H1 (cell line): ENCODE measurements at regions not wholly inside any gene's neighbourhood (a gene's known extent, or its start where the extent isn't known, plus 50 kb on each side); places are given as distances from the start of the nearest gene placed in this dataset.

Experiments
- CTCF ChIA-PET: fragments of 300-600 bp; sonication (Branson Sonifier 250); formaldehyde crosslinking; loops from one replicate; lab custom pipeline; 2021; ENCODE audit not compliant: partially characterized antibody; lab: Charles Lee
- POLR2A ChIA-PET: fragments of 300-600 bp; sonication (Branson Sonifier 250); formaldehyde crosslinking; loops from one replicate; lab custom pipeline; 2021; ENCODE audit warnings: inconsistent platforms; ENCODE audit not compliant: partially characterized antibody; lab: Charles Lee
- DNase-seq, 2 experiments: peaks; one replicate each; pipeline versions ENCODE4 v3.0.0 to v3.0.0-alpha.2; 2010 to 2022; ENCODE audit warnings: low spot score in 2 of 2, low read depth in 1 of 2, mixed read lengths in 1 of 2
- FAIRE-seq: peaks from 2 replicates; lab custom pipeline; 2011; peaks lifted over from hg19 to GRCh38; lab: Jason Lieb, UNC
- H2AFZ ChIP-seq: 2 replicates; pipeline ENCODE4 v1.8.1; 2012; ENCODE audit warnings: low read length, inconsistent platforms
- H2AK5ac ChIP-seq: 2 replicates; pipeline ENCODE4 v1.6.1; 2013; ENCODE audit warnings: low read depth, low read length
- H2BK120ac ChIP-seq: replicated peaks from 2 replicates; pipeline ENCODE3; 2013; ENCODE audit warnings: low read depth, low read length, inconsistent platforms
- H2BK12ac ChIP-seq: 2 replicates; pipeline ENCODE4 v1.6.1; 2013; ENCODE audit warnings: low read depth, low read length
- H2BK15ac ChIP-seq: 2 replicates; pipeline ENCODE4 v1.6.1; 2013; ENCODE audit warnings: low read length
- H2BK20ac ChIP-seq: 2 replicates; pipeline ENCODE4 v1.6.1; 2013; ENCODE audit warnings: low read length
- H2BK5ac ChIP-seq: 2 replicates; pipeline ENCODE4 v1.6.1; 2013; ENCODE audit warnings: low read depth, low read length
- H3K14ac ChIP-seq: 2 replicates; pipeline ENCODE4 v1.6.1; 2013; ENCODE audit warnings: inconsistent platforms; ENCODE audit not compliant: insufficient read length
- H3K18ac ChIP-seq: 2 replicates; pipeline ENCODE4 v1.6.1; 2013; ENCODE audit warnings: low read length; ENCODE audit errors: extremely low read depth
- H3K23ac ChIP-seq: 2 replicates; pipeline ENCODE4 v1.6.1; 2013; ENCODE audit warnings: inconsistent platforms; ENCODE audit not compliant: insufficient read length
- H3K23me2 ChIP-seq: 2 replicates; pipeline ENCODE4 v1.6.1; 2013; ENCODE audit warnings: low read depth, low read length
- H3K27ac ChIP-seq: 2 replicates; pipeline ENCODE4 v1.6.1; 2011; ENCODE audit warnings: low read depth, low read length, inconsistent platforms
- H3K27me3 ChIP-seq, 4 experiments: replicated peaks in 1 of 4; 1 replicate in 1 of 4; 2 replicates in 3 of 4; pipeline versions ENCODE4 v1.6.1 to v1.8.1; 2011 to 2013; ENCODE audit warnings: low read length in 3 of 4, mild to moderate bottlenecking in 3 of 4, inconsistent platforms in 2 of 4, mixed read lengths in 2 of 4, moderate library complexity in 1 of 4; ENCODE audit not compliant: control insufficient read depth in 3 of 4, insufficient read depth in 3 of 4; ENCODE audit errors: extremely low read depth in 1 of 4
- H3K36me3 ChIP-seq, 4 experiments: 2 replicates each; pipeline versions ENCODE4 v1.6.1 to v1.8.1; 2011 to 2013; ENCODE audit warnings: mild to moderate bottlenecking in 4 of 4, low read length in 3 of 4, moderate library complexity in 2 of 4, control low read depth in 1 of 4, inconsistent platforms in 1 of 4; ENCODE audit not compliant: insufficient read depth in 4 of 4, control insufficient read depth in 2 of 4
- H3K4ac ChIP-seq: replicated peaks from 2 replicates; pipeline ENCODE3; 2013; ENCODE audit warnings: low read length, low read depth, mixed read lengths, inconsistent platforms; ENCODE audit not compliant: insufficient read length
- H3K4me1 ChIP-seq, 4 experiments: replicated peaks in 1 of 4; 1 replicate in 1 of 4; 2 replicates in 3 of 4; pipeline versions ENCODE4 v1.6.1 to v1.8.1; 2011 to 2013; ENCODE audit warnings: low read length in 3 of 4, inconsistent platforms in 2 of 4, mixed read lengths in 1 of 4; ENCODE audit not compliant: insufficient read depth in 4 of 4, control insufficient read depth in 3 of 4
- H3K4me2 ChIP-seq, 2 experiments: 2 replicates each; pipeline versions ENCODE4 v1.6.1 to v1.8.1; 2011 to 2013; ENCODE audit warnings: low read depth in 2 of 2, low read length in 2 of 2, control low read depth in 1 of 2, inconsistent platforms in 1 of 2, mild to moderate bottlenecking in 1 of 2; ENCODE audit not compliant: insufficient read depth in 1 of 2
- H3K4me3 ChIP-seq, 4 experiments: fragments of 200-600, 300-600 bp in 1 of 4; sonication (generic), shearing (Covaris generic), sonication (Bioruptor Twin) in 1 of 4; 2 replicates each; pipeline versions ENCODE4 v1.5.1 to v1.8.1; 2011 to 2016; ENCODE audit warnings: low read length in 4 of 4, low read depth in 3 of 4, control low read depth in 2 of 4, inconsistent platforms in 2 of 4, mild to moderate bottlenecking in 2 of 4, mixed read lengths in 1 of 4, moderate library complexity in 1 of 4; ENCODE audit not compliant: insufficient read depth in 2 of 4; ENCODE audit errors: extremely low read depth in 1 of 4
- H3K56ac ChIP-seq: replicated peaks from 2 replicates; pipeline ENCODE3; 2013; ENCODE audit warnings: low read depth, mild to moderate bottlenecking, mixed read lengths, low read length, inconsistent platforms; ENCODE audit not compliant: insufficient read length
- H3K79me1 ChIP-seq: 2 replicates; pipeline ENCODE4 v1.6.1; 2013; ENCODE audit warnings: low read depth, low read length, control low read depth
- H3K79me2 ChIP-seq, 2 experiments: 2 replicates each; pipeline versions ENCODE4 v1.6.1 to v1.8.1; 2012 to 2013; ENCODE audit warnings: low read length in 2 of 2, mild to moderate bottlenecking in 2 of 2, inconsistent platforms in 1 of 2; ENCODE audit not compliant: insufficient read depth in 2 of 2, control insufficient read depth in 1 of 2
- H3K9ac ChIP-seq, 4 experiments: replicated peaks in 1 of 4; 1 replicate in 1 of 4; 2 replicates in 3 of 4; pipeline versions ENCODE4 v1.6.1 to v1.8.1; 2011 to 2013; ENCODE audit warnings: low read depth in 3 of 4, low read length in 3 of 4, control low read depth in 2 of 4, mild to moderate bottlenecking in 2 of 4, moderate library complexity in 2 of 4, inconsistent platforms in 1 of 4; ENCODE audit errors: extremely low read depth in 1 of 4
- H3K9me3 ChIP-seq, 2 experiments: 2 replicates each; pipeline versions ENCODE4 v1.6.1 to v1.8.1; 2012 to 2013; ENCODE audit warnings: mild to moderate bottlenecking in 2 of 2, moderate library complexity in 2 of 2, control low read depth in 1 of 2, inconsistent platforms in 1 of 2, low read depth in 1 of 2, low read length in 1 of 2, mixed read lengths in 1 of 2; ENCODE audit not compliant: insufficient read depth in 2 of 2
- H4K20me1 ChIP-seq, 2 experiments: replicated peaks in 1 of 2; 2 replicates each; pipeline versions ENCODE3 to v1.8.1; 2011 to 2013; ENCODE audit warnings: inconsistent platforms in 2 of 2, low read length in 2 of 2, mild to moderate bottlenecking in 1 of 2; ENCODE audit not compliant: insufficient read depth in 2 of 2, control insufficient read depth in 1 of 2
- H4K5ac ChIP-seq: 2 replicates; pipeline ENCODE4 v1.6.1; 2013; ENCODE audit warnings: low read length, low read depth, mixed read lengths, inconsistent platforms; ENCODE audit not compliant: insufficient read length
- H4K8ac ChIP-seq: 2 replicates; pipeline ENCODE4 v1.8.0; 2013; ENCODE audit warnings: mild to moderate bottlenecking, moderate library complexity, low read length, inconsistent platforms; ENCODE audit not compliant: insufficient read depth; ENCODE audit errors: extremely low read depth
- H4K91ac ChIP-seq: replicated peaks from 2 replicates; pipeline ENCODE3; 2013; ENCODE audit warnings: low read length, mixed read lengths, inconsistent platforms; ENCODE audit not compliant: insufficient read length
- ATF3 ChIP-seq: IDR thresholded peaks from 2 replicates; pipeline ENCODE4 v1.6.1; 2011; ENCODE audit warnings: low read depth, mild to moderate bottlenecking, low read length; ENCODE audit not compliant: insufficient read depth
- BCL11A ChIP-seq, 2 experiments: IDR thresholded peaks; one replicate each; pipeline ENCODE4 v1.6.1; 2011; ENCODE audit warnings: low read depth in 2 of 2, low read length in 2 of 2, mild to moderate bottlenecking in 2 of 2
- CTBP2 ChIP-seq: IDR thresholded peaks from 2 replicates; pipeline ENCODE4 v1.7.0; 2011; ENCODE audit warnings: borderline replicate concordance, mild to moderate bottlenecking, moderate library complexity, mixed read lengths, low read length; ENCODE audit not compliant: insufficient read depth, insufficient read length
- EZH2 ChIP-seq: fragments of 200-600 bp; sonication (generic); IDR thresholded peaks from 2 replicates; pipeline ENCODE4 v1.7.1; 2012; ENCODE audit warnings: low read depth, mild to moderate bottlenecking, moderate library complexity, low read length, inconsistent platforms; ENCODE audit not compliant: severe bottlenecking
- HDAC6 ChIP-seq: IDR thresholded peaks from one replicate; pipeline ENCODE4 v1.7.1; 2012; ENCODE audit warnings: low read depth, mild to moderate bottlenecking, inconsistent platforms, low read length, moderate library complexity
- KDM1A ChIP-seq: fragments of 200-600, 300-600 bp; sonication (generic); IDR thresholded peaks from 2 replicates; pipeline ENCODE4 v1.7.1; 2016; ENCODE audit warnings: mild to moderate bottlenecking, low read length, borderline replicate concordance
- MAX ChIP-seq: IDR thresholded peaks from 2 replicates; pipeline ENCODE4 v1.6.1; 2012; ENCODE audit warnings: inconsistent platforms
- POLR2A ChIP-seq, 2 experiments: IDR thresholded peaks; 1 replicate in 1 of 2; 2 replicates in 1 of 2; pipeline ENCODE4 v1.6.1; 2011; ENCODE audit warnings: low read depth in 2 of 2, low read length in 2 of 2, mild to moderate bottlenecking in 2 of 2; ENCODE audit errors: control extremely low read depth in 1 of 2
- RFX5 ChIP-seq: IDR thresholded peaks from 2 replicates; pipeline ENCODE4 v1.6.1; 2011; ENCODE audit warnings: low read depth, low read length, improper control_type of control experiment, borderline replicate concordance
- SUZ12 ChIP-seq: fragments of 200-600 bp; sonication (generic); IDR thresholded peaks from 2 replicates; pipeline ENCODE4 v1.6.1; 2012; ENCODE audit warnings: mild to moderate bottlenecking, inconsistent platforms, low read length, moderate library complexity, mixed read lengths
- TAF1 ChIP-seq: IDR thresholded peaks from 2 replicates; pipeline ENCODE4 v1.6.1; 2011; ENCODE audit warnings: mild to moderate bottlenecking, low read depth, low read length
- USF2 ChIP-seq: IDR thresholded peaks from 2 replicates; pipeline ENCODE4 v1.6.1; 2011; ENCODE audit warnings: low read length, improper control_type of control experiment
- WGBS, 2 experiments: shearing (Covaris generic) in 1 of 2; methylation state at CpG; one replicate each; pipeline versions ENCODE4 v1.1.6 to v1.1.7; 2013 to 2015; ENCODE audit warnings: low lambda C conversion rate in 2 of 2, mixed read lengths in 2 of 2, inconsistent platforms in 1 of 2, low coverage in 1 of 2, missing lambda C conversion rate in 1 of 2; ENCODE audit not compliant: insufficient replicate concordance in 2 of 2, insufficient coverage in 1 of 2, insufficient read length in 1 of 2; ENCODE audit errors: extremely low coverage in 1 of 2, missing lambda C conversion rate in 1 of 2; 5-methylcytosine and 5-hydroxymethylcytosine counted together

GRCh38 chr7:131003634-131004033, 269.6 kb upstream of the KLF14 start:
- H4K5ac ChIP-seq, result no peak overlapping the region
- no peak overlapping the region for H2BK15ac ChIP-seq
- no peak overlapping the region for H2AK5ac ChIP-seq
- ChIA-PET CTCF (interaction anchor here (0.7 to 8.0 kb wide), 10 partner anchors 8 to 328 kb away, joined by 3 to 55 read pairs (median 6); no protein-coding TSS in a partner anchor), POLR2A (interaction anchor here (1.5 kb wide), 1 partner anchor 99 kb away, joined by 3 read pairs; no protein-coding TSS in a partner anchor)
- H3K9ac ChIP-seq, result no peak overlapping the region
- H3K4me3 ChIP-seq, result no peak overlapping the region
- H3K4ac ChIP-seq, result no peak overlapping the region
- no peak overlapping the region for H3K14ac ChIP-seq
- no peaks in the 10 kb centered on the region for H3K27me3 ChIP-seq
- no peak overlapping the region for H3K18ac ChIP-seq
- H2BK5ac ChIP-seq, result no peak overlapping the region
- no peak overlapping the region for H3K4me2 ChIP-seq
- H4K91ac ChIP-seq, result no peak overlapping the region
- no peak overlapping the region for H2BK20ac ChIP-seq
- no peak for DNase-seq
- H3K36me3 ChIP-seq, result peaks cover 0 to 4% (median 0%) of the 10 kb centered on the region in 4 experiments; a peak in 2 of 8 replicates
- no peak overlapping the region for H2BK120ac ChIP-seq
- H2BK12ac ChIP-seq, result no peak overlapping the region
- H4K20me1 ChIP-seq, result no peaks in the 10 kb centered on the region
- H3K79me2 ChIP-seq, result peaks cover 0 to 4% of the 10 kb centered on the region in 2 experiments; a peak in 1 of 4 replicates
- H3K23me2 ChIP-seq, result no peaks in the 10 kb centered on the region
- peaks cover 0 to 2% (median 0%) of the 10 kb centered on the region in 4 experiments; a peak in 2 of 7 replicates for H3K4me1 ChIP-seq
- FAIRE-seq, result no peak
- no peak overlapping the region for H2AFZ ChIP-seq
- H3K9me3 ChIP-seq, result no peaks in the 10 kb centered on the region
- H3K23ac ChIP-seq, result no peak overlapping the region
- no peak overlapping the region for H3K56ac ChIP-seq
- WGBS, 2 experiments, result 72% methylated on average over 4 of the region's 4 CpGs; no CpG with 5 or more reads in 1 of the 2 experiments
- H4K8ac ChIP-seq, result no peak overlapping the region
- H3K27ac ChIP-seq, result no peak overlapping the region
- H3K79me1 ChIP-seq, result 0 out of 2 replicates have a peak, but pooled peaks cover 2% of the 10 kb centered on the region
- TF ChIP-seq EZH2 (no peak), SUZ12 (no peak), POLR2A (IDR thresholded peaks at IDR 0.05; ENCODE audit: control extremely low read depth in 1 of 2, low read depth in 2 of 2, low read length in 2 of 2) (no peak), USF2 (no peak), MAX (no peak), CTBP2 (no peak), ATF3 (no peak), KDM1A (no peak), BCL11A (IDR thresholded peaks at IDR 0.05; ENCODE audit: low read depth in 2 of 2, low read length in 2 of 2) (no peak), HDAC6 (no peak), TAF1 (no peak), RFX5 (no peak)
